K562 (cell line): ENCODE measurements at regions not wholly inside any gene's neighbourhood (a gene's known extent, or its start where the extent isn't known, plus 50 kb on each side); places are given as distances from the start of the nearest gene placed in this dataset.

Source experiments
- ATAC-seq: fragments of 200-7000 bp; cut with Tn5 transposase; 3 replicates; pipeline ENCODE4 v1.9.1; 2020; ENCODE audit warnings: moderate library complexity
- BruUV-seq: library from RNA; stranded (reverse); fragments of 400-500 nt; replicated peaks from 2 replicates; lab custom pipeline; 2021; lab: Mats Ljungman, UMichigan
- CTCF ChIA-PET: fragments of 300-600 bp; formaldehyde crosslinking; extraction: SDS; loops from one replicate; lab custom pipeline; 2021; ENCODE audit warnings: low intra/inter-chr PET ratio; lab: Yijun Ruan, JAX
- POLR2A ChIA-PET: fragments of 300-600, 350-650 bp; sonication (Branson Sonifier 250); formaldehyde crosslinking; extraction: SDS; loops from one replicate; lab custom pipeline; 2021; ENCODE audit warnings: antibody characterized with exemption, inconsistent platforms; lab: Yijun Ruan, JAX
- DNase-seq, 4 experiments: peaks; one replicate each; pipeline versions ENCODE4 v3.0.0 to v3.0.0-alpha.2; 2011 to 2018; ENCODE audit warnings: low spot score in 3 of 4, mixed read lengths in 3 of 4; ENCODE audit errors: extremely low read depth in 1 of 4
- FAIRE-seq: peaks from 2 replicates; lab custom pipeline; 2011; peaks lifted over from hg19 to GRCh38; lab: Jason Lieb, UNC
- H2AFZ ChIP-seq: 2 replicates; pipeline ENCODE4 v1.6.0; 2011; ENCODE audit warnings: low read depth, low read length, control low read depth, inconsistent platforms
- H3K27ac ChIP-seq: fragments of 200-600 bp; 3 replicates; pipeline ENCODE4 v1.8.0; 2011; ENCODE audit warnings: low read depth, mild to moderate bottlenecking, control low read depth, inconsistent platforms, low read length, moderate library complexity, mixed read lengths; ENCODE audit errors: extremely low read depth
- H3K27me3 ChIP-seq, 2 experiments: fragments of 300-600 bp in 1 of 2; 2 replicates in 1 of 2; 3 replicates in 1 of 2; pipeline versions ENCODE4 v1.6.0 to v1.8.0; 2011; ENCODE audit warnings: inconsistent platforms in 2 of 2, low read length in 2 of 2, mild to moderate bottlenecking in 1 of 2, mixed read lengths in 1 of 2, moderate library complexity in 1 of 2; ENCODE audit not compliant: control insufficient read depth in 2 of 2, insufficient read depth in 2 of 2
- H3K36me3 ChIP-seq: fragments of 300-600 bp; 3 replicates; pipeline ENCODE4 v1.8.0; 2011; ENCODE audit warnings: mild to moderate bottlenecking, low read length, inconsistent platforms; ENCODE audit not compliant: control insufficient read depth, insufficient read depth
- H3K4me1 ChIP-seq, 2 experiments: fragments of 200-600 bp in 1 of 2; replicated peaks in 1 of 2; 2 replicates in 1 of 2; 3 replicates in 1 of 2; pipeline versions ENCODE4 v1.5.1 to v1.8.0; 2011; ENCODE audit warnings: inconsistent platforms in 2 of 2, low read length in 2 of 2, mild to moderate bottlenecking in 1 of 2, mixed read lengths in 1 of 2, moderate library complexity in 1 of 2; ENCODE audit not compliant: control insufficient read depth in 2 of 2, insufficient read depth in 2 of 2
- H3K4me2 ChIP-seq: 2 replicates; pipeline ENCODE4 v1.6.1; 2011; ENCODE audit warnings: low read length, control low read depth, inconsistent platforms, mixed read lengths; ENCODE audit not compliant: insufficient read depth
- H3K4me3 ChIP-seq: fragments of 200-600 bp; sonication (generic), shearing (Covaris generic); 2 replicates; pipeline ENCODE4 v1.5.1; 2016; ENCODE audit warnings: control low read depth, inconsistent platforms
- H3K79me2 ChIP-seq: fragments of 200-600 bp; 3 replicates; pipeline ENCODE4 v1.8.0; 2011; ENCODE audit warnings: low read length, inconsistent platforms; ENCODE audit not compliant: control insufficient read depth, insufficient read depth
- H3K9ac ChIP-seq, 2 experiments: 2 replicates each; pipeline versions ENCODE4 v1.6.0 to v1.6.1; 2011; ENCODE audit warnings: low read depth in 2 of 2, low read length in 2 of 2, control low read depth in 1 of 2, inconsistent platforms in 1 of 2, mild to moderate bottlenecking in 1 of 2, mixed read lengths in 1 of 2; ENCODE audit not compliant: insufficient read depth in 1 of 2
- H3K9me1 ChIP-seq: one replicate; pipeline ENCODE4 v1.6.0; 2011; ENCODE audit warnings: inconsistent platforms, mild to moderate bottlenecking, low read length, moderate library complexity; ENCODE audit not compliant: control insufficient read depth, insufficient read depth
- H3K9me3 ChIP-seq: replicated peaks from 2 replicates; pipeline ENCODE4 v1.5.1; 2011; ENCODE audit warnings: low read depth, low read length, inconsistent platforms; ENCODE audit not compliant: control insufficient read depth, insufficient read depth
- H4K20me1 ChIP-seq: replicated peaks from 2 replicates; pipeline ENCODE4 v1.6.1; 2011; ENCODE audit warnings: low read length, inconsistent platforms, mixed read lengths; ENCODE audit not compliant: control insufficient read depth, insufficient read depth
- CEBPG ChIP-seq, 3 experiments: fragments of 200-800 bp in 1 of 3; sonication (Bioruptor generic) in 1 of 3; sonication (generic) in 1 of 3; formaldehyde crosslinking in 1 of 3; IDR thresholded peaks in 2 of 3; conservative IDR thresholded peaks in 1 of 3; 2 replicates each; pipeline versions ENCODE4 v1.6.1 to v1.8.0; 2016 to 2022; ENCODE audit warnings: missing compliant biosample characterization in 2 of 3, missing genetic modification characterization in 2 of 3, mild to moderate bottlenecking in 1 of 3, missing genetic modification reagents in 1 of 3
- CREB1 ChIP-seq, 2 experiments: sonication (generic) in 1 of 2; formaldehyde crosslinking in 1 of 2; IDR thresholded peaks; 2 replicates each; pipeline versions ENCODE4 v1.6.1 to v1.8.0; 2012 to 2022; ENCODE audit warnings: inconsistent platforms in 1 of 2, mild to moderate bottlenecking in 1 of 2, missing genetic modification reagents in 1 of 2, moderate library complexity in 1 of 2
- CTCFL ChIP-seq: IDR thresholded peaks from 2 replicates; pipeline ENCODE4 v1.6.1; 2011; ENCODE audit warnings: borderline replicate concordance, low read depth, mild to moderate bottlenecking, moderate library complexity, low read length; ENCODE audit not compliant: insufficient read depth, poor library complexity, severe bottlenecking
- FOSL1 ChIP-seq: fragments of 200-800 bp; sonication (Bioruptor generic); conservative IDR thresholded peaks from 2 replicates; pipeline ENCODE4 v1.6.1; 2016; ENCODE audit warnings: missing genetic modification characterization, missing compliant biosample characterization
- SIN3A ChIP-seq, 2 experiments: fragments of 150-350 bp in 1 of 2; IDR thresholded peaks; 2 replicates each; pipeline ENCODE4 v1.6.1; 2011 to 2016; ENCODE audit warnings: borderline replicate concordance in 2 of 2, low read depth in 2 of 2, low read length in 2 of 2, mild to moderate bottlenecking in 2 of 2, moderate library complexity in 2 of 2; ENCODE audit not compliant: control insufficient read depth in 1 of 2
- SRSF1 ChIP-seq: fragments of 200-400 bp; formaldehyde crosslinking; IDR thresholded peaks from 2 replicates; pipeline ENCODE4 v1.6.1; 2017; ENCODE audit warnings: mild to moderate bottlenecking, low read depth, low read length, moderate library complexity
- TBL1XR1 ChIP-seq, 2 experiments: IDR thresholded peaks; 2 replicates each; pipeline ENCODE4 v1.6.1; 2012; ENCODE audit warnings: improper control_type of control experiment in 2 of 2, low read length in 2 of 2, mild to moderate bottlenecking in 1 of 2
- ZKSCAN1 ChIP-seq: fragments of 150-350 bp; IDR thresholded peaks from 2 replicates; pipeline ENCODE4 v1.6.1; 2016; ENCODE audit warnings: low read depth, low read length
- ZNF444 ChIP-seq: fragments of 250-450 bp; sonication (Bioruptor Pico); IDR thresholded peaks from 2 replicates; pipeline ENCODE4 v1.4.0; 2020; ENCODE audit warnings: mild to moderate bottlenecking, moderate library complexity
- WGBS: fragments of 100-300 bp; shearing (Covaris generic); methylation state at CpG from one replicate; pipeline ENCODE4 v1.1.6; 2016; ENCODE audit warnings: low coverage, mixed read lengths; ENCODE audit not compliant: insufficient coverage; ENCODE audit errors: missing lambda C conversion rate; 5-methylcytosine and 5-hydroxymethylcytosine counted together
- in situ Hi-C: fragments of 300-500 bp; cut with MboI; formaldehyde crosslinking; loops from 4 replicates; pipeline ENCODE4 v1.15.0; 2018; ENCODE audit warnings: inconsistent platforms, mixed read lengths
- intact Hi-C: fragments of 100-400 bp; cut with micrococcal nuclease; formaldehyde crosslinking; loops from 2 replicates; pipeline ENCODE4 v1.14.2; 2022

- Histone ChIP-seq H4K20me1 (no peaks in the 10 kb centered on the region), H3K27me3 (no peaks in the 10 kb centered on the region), H3K4me3 (no peak overlapping the region), H3K9ac (no peak overlapping the region), H2AFZ (no peak overlapping the region), H3K9me3 (no peaks in the 10 kb centered on the region), H3K4me1 (no peaks in the 10 kb centered on the region), H3K27ac (no peak overlapping the region), H3K9me1 (no peaks in the 10 kb centered on the region), H3K4me2 (no peak overlapping the region), H3K79me2 (no peaks in the 10 kb centered on the region), H3K36me3 (no peaks in the 10 kb centered on the region)
- DNase-seq (no peak), ATAC-seq (no peak), FAIRE-seq (no peak)
- CTCF ChIA-PET = no interaction called here
- POLR2A ChIA-PET = no interaction called here
- no peak for TF ChIP-seq TBL1XR1 (IDR thresholded peaks at IDR 0.05; ENCODE audit: low read length in 2 of 2)
- TF ChIP-seq CEBPG (CRISPR knock-in tag; IDR thresholded peaks at IDR 0.05) = no peak
- 0 out of 4 replicates have a peak, but pooled peaks of 1 of the 2 experiments have one; percentile 51 for TF ChIP-seq CEBPG (tag; conservative IDR thresholded peaks at IDR 0.05 in 1 of 2, IDR thresholded peaks at IDR 0.05 in 1 of 2)
- TF ChIP-seq FOSL1 (tag) = peak; percentile 57
- BruUV-seq = no TSS peak
- 0% methylated on average over 2 of the region's 2 CpGs for WGBS
- in situ Hi-C loops (no loop called here), intact Hi-C loops (no loop called here)
Observed at GRCh38 chr14:86799244-86799647, 1193.7 kb downstream of the GALC start.

- in situ Hi-C loops (no loop called here), intact Hi-C loops (no loop called here)
- TF ChIP-seq CREB1 (IDR thresholded peaks at IDR 0.05) = no peak
- TF ChIP-seq CREB1 (CRISPR knock-in tag; IDR thresholded peaks at IDR 0.05) = no peak
- no peak for TF ChIP-seq CTCFL
- TF ChIP-seq SIN3A (IDR thresholded peaks at IDR 0.05; ENCODE audit: borderline replicate concordance in 2 of 2, control insufficient read depth in 1 of 2, low read depth in 2 of 2, low read length in 2 of 2) = no peak
- TF ChIP-seq SRSF1 = no peak
- no peak for TF ChIP-seq ZNF444 (CRISPR knock-in tag)
- no peak for TF ChIP-seq ZKSCAN1
- POLR2A ChIA-PET = no interaction called here
- no peak overlapping the region for H3K4me3 ChIP-seq
- no peaks in the 10 kb centered on the region for H3K4me1 ChIP-seq
- H3K79me2 ChIP-seq = no peaks in the 10 kb centered on the region
- H3K27ac ChIP-seq = no peak overlapping the region
- no peaks in the 10 kb centered on the region for H3K9me1 ChIP-seq
- no peaks in the 10 kb centered on the region for H4K20me1 ChIP-seq
- no peak for ATAC-seq
- H3K9me3 ChIP-seq = no peaks in the 10 kb centered on the region
- H3K9ac ChIP-seq = no peak overlapping the region
- no peak overlapping the region for H2AFZ ChIP-seq
- H3K27me3 ChIP-seq = no peaks in the 10 kb centered on the region
- CTCF ChIA-PET = no interaction called here
- DNase-seq = no peak
- BruUV-seq = no TSS peak
- no peaks in the 10 kb centered on the region for H3K36me3 ChIP-seq
- no peak for FAIRE-seq
- H3K4me2 ChIP-seq = no peak overlapping the region
Observed at GRCh38 chr14:86798330-86798729, 1194.7 kb downstream of the GALC start.
